GM19372 (cell line): ENCODE measurements at regions not wholly inside any gene's neighbourhood (a gene's known extent, or its start where the extent isn't known, plus 50 kb on each side); places are given as distances from the start of the nearest gene placed in this dataset.

Source experiments
- ATAC-seq: cut with Tn5 transposase; IDR thresholded peaks from one replicate; pipeline ENCODE4 v1.9.1; 2021; ENCODE audit warnings: mild to moderate bottlenecking, low read depth, moderate library complexity; ENCODE audit not compliant: unreplicated experiment

DNA sequence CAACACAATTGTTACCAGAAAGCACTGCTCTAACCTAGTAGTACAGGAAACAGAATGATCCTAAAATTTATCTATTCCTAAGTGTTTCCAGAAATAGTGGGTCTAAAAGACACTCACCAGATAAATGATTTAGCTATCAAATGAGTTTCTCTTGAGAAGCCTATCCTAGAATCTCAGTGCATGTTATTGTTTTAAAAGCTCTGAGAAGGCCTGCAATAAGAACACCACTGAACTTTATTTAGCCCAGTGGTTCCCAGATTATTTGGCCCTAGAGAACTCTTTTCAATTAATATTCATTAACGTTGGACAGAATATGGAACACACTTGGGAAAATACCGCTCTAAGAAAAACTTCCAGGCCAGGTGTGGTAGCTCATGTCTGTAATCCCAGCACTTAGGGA is 220.1 kb upstream of the GHITM start:
- ATAC-seq: no peak

DNA sequence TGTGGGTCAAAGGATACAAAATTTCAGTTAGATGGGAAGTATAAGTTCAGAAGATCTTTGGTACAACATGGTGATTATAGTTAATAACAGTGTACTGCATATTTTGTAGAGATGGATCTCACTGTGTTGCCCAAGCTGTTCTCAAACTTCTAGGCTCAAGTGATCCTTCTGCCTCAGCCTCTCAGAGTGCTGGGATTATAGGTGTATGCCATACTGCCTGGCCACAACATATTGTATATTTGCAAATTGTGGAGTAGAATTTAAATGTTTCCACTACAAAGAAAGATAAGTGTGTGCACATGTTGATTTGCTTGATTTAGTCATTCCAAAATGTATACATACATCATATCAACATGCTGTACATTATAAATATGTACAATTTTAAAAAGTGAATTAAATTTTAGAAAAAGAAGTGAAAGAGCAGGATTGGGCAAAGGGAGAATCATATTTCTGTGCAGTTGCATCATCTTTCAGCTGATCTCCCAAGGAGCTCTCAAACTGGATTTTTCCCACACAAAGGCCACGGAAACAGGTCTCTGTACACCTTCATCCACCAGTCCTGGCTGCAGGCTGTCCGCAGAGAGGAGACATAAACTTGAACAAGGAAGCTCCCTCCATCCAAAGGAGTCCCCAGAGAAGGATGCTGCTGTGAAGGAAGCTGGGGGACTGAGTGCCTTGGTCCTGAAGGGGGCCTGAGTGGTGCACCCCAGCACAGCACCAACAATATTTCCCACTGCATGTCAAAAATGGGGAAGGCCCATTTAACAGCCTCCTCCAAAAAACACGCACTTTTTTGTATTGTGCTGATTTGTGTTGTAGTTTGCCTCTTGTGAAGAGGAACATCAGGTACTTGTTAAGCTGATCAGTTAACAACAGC is 217.1 kb upstream of the GHITM start:
- no peak for ATAC-seq

DNA sequence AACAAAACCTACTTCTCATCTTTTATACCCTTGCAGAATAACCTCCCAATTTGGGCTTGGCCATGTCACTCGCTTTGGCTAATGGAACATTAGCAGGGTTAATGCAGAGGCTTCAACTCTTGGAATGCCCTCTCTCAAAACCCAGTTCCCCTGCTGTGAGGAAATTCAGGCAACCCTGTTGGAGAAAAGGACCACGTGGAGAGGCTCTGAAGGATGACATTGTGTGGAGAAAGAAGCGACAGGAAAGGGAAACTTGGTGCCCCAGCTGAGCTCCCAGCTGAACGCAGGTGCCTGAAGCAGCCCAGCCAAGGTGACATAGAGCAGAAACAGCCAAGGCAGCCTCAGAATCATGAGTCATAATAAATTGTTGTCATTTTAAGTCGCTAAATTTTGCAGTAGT is 214.2 kb upstream of the GHITM start:
- no peak for ATAC-seq

DNA sequence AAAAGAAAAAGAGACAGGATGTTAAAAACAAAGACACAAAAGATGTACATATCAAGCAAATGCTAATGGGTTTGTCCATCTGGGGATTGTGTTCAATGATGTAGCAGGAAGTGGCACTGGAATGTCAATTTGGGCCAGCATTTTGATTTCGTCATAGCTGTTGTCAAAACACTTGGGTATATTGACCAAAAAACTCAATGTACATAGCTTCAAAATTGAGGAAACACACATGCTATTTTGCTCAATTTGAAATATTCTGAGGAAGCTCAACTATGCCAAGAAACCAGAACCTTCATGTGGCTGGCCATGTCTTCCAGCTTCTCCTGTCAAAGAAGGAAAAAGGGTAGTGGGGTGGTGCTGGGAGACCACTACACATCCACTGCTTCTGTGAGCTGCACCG is 212.7 kb upstream of the GHITM start:
- no peak for ATAC-seq

DNA sequence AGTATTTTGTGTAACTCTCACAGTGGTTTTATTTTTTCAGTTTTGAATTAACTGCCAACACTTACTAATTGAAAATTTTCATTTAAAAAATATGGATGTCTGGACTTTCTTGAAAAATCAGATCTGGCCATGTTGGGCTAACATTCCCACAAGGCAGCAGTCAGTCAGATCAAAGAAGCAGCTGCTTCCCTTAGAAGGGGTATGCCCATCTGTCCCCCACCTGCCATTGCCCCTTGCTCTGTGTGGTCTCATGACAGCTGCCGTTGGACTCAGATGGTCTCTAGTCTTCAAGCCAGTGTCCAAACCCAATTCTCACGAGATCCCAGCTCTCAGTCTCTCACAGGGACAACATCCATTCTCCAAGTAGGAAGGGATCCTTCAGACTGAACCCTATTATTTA is 212.1 kb upstream of the GHITM start:
- ATAC-seq: no peak

DNA sequence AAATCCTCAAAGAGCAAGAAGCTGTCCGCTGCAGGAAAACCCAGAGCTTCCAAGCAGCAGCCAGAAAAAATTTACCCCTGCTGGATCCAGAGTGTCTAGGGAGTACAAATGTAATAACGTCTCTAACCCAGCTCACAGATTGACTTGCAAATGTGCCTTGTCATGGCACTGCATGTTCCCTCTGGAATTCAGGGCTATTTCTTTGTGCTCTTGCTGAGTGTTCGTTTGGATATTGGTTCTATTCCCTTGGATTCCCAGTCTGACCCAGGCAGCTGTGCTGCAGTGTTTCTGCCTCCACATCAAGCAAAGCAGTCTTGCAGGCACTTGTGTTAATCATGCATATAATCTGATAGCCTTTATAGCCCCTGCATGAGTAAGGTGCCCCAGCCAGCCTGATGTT is 209.9 kb upstream of the GHITM start:
- ATAC-seq: no peak

DNA sequence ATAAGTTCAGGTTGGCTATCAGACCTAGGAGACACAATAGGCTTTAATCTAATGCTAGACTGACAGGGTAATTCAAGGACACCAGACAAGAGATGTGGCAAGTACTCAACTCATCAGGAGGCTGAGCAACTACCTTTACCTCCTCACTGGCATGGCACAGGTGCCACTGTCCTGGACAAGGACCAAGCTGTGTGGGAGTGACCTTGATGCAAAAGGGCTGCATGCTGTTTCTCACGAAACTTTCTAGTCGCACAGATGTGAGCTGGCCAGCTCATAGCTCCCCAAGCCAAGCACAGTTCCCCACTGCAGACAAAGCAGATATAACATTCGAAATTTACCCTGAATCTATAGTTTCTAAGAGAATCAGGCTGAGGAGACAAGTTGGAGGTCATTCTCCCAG is 207.6 kb upstream of the GHITM start:
- ATAC-seq: no peak

DNA sequence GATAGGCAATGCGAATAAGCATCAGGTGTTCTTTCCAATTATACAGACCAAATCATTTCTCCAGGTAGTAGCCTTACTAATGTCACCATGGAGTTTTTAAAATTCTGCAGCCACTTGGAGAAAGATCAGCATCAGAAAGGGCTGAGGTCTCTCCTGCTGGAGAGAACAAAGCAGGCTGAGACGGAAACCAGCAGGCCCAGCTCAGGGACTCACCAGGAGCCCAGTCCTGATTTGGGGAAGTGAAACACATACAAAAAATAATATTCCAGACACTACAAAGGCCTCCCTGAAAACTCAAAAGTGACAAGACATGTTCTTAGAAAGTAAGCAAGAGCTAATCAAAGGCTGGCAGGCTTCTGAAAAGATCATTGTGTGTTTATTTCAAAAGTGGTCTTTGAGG is 207.1 kb upstream of the GHITM start:
- no peak for ATAC-seq

DNA sequence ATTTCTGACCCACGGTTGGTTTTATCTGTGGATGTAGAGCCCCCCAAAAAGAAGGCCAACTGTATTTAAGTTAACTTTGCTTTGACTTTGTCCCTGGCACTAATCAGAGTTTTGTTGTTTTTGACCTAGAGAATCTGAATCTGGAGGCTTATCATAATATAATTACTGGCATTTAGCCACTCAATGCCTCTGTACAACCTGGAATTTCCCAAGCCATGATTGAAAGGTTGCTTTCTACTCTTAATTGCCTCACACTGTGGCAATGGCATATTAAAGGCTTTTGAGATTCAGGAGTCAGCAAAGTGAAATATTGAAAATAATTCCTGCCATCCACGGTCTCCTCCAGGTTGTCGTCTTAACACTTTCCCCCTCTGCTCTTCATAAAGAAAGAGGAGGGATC is 205.2 kb upstream of the GHITM start:
- no peak for ATAC-seq

DNA sequence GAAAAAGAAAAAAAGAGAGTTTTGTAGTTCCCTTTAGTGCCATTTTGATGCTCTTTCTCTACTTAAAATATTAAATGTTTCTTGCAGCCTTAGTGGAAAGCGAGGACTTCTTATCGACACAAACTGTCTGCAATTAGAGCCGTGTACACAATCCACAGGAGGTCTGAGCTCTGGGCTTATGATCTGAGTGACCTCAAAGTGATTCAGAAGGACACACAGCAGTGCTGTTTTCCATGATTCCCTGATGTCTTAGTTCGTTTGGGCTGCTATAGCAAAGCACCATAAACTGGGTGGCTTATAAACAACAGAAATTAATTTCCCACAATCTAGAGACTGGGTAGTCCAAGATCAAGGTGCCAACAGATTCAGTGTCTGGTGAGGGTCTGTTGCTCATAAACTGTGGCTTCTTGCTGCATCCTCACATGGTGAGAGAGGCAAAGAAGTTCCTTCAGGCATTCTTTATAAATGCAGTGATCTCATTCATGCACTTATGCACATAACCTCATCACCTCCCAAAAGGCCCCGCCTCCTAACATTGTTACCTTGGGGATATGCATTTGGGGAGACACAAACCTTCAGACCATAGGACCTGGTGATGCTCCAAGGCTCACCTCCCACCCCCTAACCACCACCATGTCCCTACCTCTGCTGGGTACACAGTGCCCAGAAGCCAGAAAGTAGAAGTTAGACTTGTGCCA is 204.5 kb upstream of the GHITM start:
- no peak for ATAC-seq

DNA sequence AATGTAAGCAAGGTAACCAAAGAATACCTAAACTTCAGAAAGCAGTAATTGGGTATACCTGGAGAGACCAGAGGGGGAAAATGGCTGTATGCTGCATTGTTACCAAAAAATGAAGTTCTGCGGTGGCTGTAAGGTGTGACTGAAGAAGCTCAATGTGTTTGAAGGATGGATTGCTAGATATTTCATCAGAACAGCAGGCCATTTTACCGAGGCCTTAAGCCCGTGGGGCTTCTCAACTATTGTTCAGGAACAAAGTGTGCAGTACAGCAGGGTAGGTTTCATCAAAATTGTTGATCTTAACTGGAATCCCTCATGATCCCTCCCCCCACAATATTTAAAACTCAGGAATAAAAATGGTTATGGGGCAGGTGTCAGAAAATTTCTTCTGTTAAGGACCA is 204.0 kb upstream of the GHITM start:
- no peak for ATAC-seq

DNA sequence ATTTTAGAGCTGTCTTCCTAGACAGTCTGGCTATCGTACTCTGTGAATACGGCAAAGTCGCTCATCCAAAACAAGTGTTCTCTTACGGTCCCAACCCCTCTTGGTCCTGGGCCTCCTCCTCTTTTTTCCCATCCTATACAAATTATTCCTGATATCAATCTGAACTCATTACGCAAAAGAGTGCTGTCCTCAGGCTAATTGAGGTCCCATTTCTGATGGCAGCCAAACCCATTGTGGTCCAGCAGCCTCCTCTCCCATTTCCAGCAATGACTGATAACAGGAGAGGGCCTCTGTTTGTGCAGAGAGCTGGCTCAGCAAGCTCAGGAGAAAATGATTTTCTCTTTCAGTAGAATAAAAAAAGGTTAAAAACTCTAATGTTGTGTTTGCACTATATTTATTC is 203.4 kb upstream of the GHITM start:
- ATAC-seq: no peak

DNA sequence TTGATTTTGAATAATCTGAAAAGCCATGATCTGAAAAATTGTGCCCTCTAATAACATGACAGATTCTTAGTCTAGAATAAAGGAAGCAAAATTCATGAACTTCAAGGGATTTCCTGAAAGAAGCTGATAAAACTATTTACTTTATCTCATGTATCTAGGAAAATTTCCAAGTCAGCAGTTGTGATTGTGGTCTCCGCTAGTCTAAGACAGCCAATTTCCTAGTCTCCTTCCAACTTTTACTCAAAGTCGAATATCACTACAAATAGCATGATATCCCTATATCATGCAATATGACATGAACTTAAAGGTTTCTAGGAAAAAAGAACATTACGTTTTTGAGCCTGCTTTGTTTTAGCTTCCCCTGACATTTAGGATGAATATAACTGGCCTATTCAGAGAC is 202.1 kb upstream of the GHITM start:
- no peak for ATAC-seq

DNA sequence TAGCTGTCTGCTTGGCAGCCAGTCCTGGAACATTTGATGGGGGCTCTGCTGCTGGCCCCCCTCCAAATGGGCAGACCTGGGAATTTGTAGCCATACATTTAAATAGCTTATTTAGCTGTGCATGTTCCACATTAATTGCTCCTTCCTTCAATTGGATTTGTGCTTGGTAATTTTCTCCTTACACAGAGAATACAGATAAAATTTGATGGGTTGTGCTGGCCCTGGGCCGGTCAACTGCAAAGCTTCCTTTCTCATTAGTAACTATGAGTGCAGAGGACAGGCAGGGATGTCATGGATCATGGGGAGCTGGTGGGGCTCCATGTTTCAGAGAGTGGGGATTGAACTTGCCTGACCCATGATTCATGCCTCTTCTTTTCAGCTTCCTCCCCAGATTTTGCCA is 201.5 kb upstream of the GHITM start:
- no peak for ATAC-seq

DNA sequence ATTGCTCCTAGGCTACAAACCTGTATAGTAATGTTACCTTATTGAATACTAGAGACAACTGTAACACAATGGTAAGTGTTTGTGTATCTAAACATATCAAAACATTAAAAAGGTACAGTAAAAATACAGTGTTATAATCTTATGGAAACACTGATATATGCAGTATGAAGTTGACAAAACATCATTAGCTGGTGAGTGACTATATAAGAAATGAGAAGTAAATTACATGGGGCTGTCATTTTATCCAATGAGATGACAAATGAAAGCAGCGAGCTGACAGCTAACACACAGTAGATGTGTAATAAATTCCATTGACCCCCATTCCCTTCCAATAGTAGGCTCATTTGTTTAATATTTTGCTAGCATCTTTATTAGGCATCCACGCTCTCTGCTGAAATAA is 198.1 kb upstream of the GHITM start:
- ATAC-seq: no peak

DNA sequence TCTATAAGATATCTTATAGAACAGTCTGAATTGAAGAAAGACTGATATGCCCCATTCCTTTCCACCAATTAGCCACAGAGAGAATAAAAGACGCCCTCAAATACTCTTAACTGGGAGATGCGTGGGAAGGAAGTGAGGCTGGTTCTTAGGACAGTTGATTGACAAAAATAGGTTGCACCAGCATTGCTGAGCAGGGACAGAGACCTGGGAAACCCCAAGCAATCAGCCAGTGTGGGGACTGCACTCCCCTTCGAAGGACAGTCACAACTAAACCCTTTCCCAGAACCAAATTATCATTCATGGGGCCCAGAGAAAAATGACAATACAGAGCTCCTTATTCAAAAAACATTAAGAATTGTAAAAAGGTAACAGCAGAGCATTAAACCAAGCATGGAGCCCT is 196.9 kb upstream of the GHITM start:
- no peak for ATAC-seq

DNA sequence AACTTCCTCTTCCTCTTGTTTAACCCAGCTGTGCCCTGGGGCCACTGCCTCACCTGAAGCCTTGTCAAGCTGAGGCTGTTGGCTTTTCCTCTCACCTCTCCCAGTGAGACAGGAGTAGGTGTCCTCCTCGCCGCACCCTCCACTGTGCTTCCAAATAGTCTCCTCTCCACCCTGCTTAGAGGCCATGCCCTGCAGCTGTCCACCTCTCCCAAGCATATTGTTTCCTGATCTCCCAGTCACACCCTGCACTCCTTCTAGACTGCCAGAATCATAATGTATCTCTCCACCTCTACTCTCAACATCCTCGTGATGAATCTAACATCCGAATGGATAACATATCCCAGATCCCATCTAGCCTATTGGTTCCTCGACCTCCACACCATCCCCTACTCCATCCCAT is 196.3 kb upstream of the GHITM start:
- ATAC-seq: no peak

DNA sequence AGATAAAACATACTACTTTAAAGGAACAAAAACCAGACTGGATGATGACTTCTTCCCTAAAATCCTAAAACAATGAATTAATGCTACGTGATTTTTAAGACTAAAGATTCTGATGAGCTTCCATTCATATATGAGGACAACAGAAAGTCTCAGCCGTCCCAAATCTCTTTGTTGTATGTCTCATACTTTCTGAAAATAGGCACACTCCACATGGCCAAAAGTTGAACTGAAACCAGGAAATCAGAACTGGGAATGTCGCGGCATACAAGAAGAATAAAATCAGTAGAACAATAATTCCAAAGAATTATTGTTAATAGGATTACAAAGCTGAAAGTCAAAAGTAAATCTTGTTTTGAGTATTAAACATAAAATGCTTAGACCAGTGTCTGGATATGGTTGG is 195.4 kb upstream of the GHITM start:
- no peak for ATAC-seq

DNA sequence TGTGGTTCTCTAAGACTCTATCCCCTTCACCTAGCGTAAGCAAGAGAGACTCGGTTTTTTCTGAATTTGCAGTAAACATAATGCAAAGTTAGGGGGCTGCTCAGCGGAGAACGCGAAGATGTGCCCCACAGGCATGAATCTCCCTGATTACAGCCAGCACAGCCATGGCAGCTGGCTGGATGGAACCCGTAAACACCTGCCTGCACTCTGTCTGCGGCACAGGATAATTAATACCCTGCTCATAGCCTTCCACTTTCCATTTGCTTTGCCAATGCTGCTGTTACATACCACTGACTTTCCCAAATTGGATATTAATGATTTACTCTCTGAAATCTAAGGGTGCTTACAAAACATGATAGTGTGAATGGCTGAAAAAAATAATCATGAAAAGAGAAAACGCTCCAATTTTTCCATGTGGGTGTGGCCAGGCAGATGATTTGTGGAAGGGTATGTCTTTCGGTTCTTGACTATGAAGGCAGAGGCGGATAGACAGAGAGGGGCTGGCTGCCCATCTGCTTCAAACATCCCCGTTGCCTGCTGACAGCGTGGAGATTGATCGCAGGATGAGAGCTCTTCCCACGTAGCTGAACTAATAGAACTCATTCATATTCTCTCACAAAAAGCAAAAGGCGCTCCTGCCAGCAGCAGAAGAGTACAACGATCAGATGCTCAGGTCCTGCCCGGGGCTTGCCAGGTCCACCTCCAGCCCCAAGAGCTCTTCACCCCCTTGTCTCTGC is 193.2 kb upstream of the GHITM start:
- ATAC-seq: no peak

DNA sequence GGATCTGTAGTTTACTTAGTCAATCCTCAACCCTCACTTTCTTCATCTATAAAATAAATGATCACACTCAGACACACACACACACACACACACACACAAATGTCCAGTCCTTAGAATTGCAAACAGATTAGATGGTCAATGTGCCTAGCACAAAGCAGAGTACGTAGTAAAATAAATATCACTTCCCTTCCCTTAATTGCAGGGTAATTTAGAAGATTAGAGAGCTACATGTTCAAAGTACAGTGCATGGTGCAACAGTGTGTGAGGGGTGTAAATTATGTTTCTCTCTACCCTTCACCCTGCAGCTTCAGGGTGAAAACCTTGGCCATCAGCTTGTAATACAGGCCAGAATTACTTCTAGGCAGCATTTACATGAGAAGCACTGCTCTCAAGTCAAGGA is 187.0 kb upstream of the GHITM start:
- no peak for ATAC-seq

DNA sequence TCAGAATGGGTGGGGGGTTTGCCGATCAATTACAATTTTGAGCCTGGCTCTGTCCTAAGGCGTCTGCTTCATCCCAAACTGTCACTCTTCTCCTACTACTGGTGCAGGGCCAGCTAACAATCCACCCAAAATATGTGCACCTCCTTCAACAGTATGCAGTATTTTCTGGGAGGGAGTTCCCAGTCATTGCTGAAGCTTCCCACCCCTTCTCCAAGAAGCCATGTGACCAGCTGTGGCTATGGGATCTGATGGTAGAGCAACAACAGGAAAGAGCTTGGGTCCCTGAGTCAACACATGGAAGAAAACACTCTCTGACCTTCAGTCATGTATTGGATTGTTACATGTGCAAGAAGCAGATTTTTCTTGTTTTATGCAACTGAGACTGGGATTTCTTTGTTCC is 185.7 kb upstream of the GHITM start:
- ATAC-seq: no peak
